Osteoblast (primary cell): ENCODE measurements at regions not wholly inside any gene's neighbourhood (a gene's known extent, or its start where the extent isn't known, plus 50 kb on each side); places are given as distances from the start of the nearest gene placed in this dataset.

Experiments
- DNase-seq: peaks from one replicate; pipeline ENCODE4 v3.0.0; 2011; ENCODE audit warnings: low spot score, mixed read lengths; ENCODE audit not compliant: insufficient read length; ENCODE audit errors: missing footprints
- H2AFZ ChIP-seq: 2 replicates; pipeline ENCODE4 v1.6.0; 2011; ENCODE audit warnings: mild to moderate bottlenecking, low read length
- H3K27ac ChIP-seq: 2 replicates; pipeline ENCODE4 v1.5.1; 2011; ENCODE audit warnings: mild to moderate bottlenecking, low read depth, low read length, moderate library complexity
- H3K27me3 ChIP-seq: 2 replicates; pipeline ENCODE4 v1.6.0; 2012; ENCODE audit warnings: mild to moderate bottlenecking, control low read depth, inconsistent platforms, low read length, moderate library complexity; ENCODE audit not compliant: insufficient read depth
- H3K36me3 ChIP-seq: 2 replicates; pipeline ENCODE4 v1.5.1; 2011; ENCODE audit warnings: mild to moderate bottlenecking, low read length, control low read depth, moderate library complexity; ENCODE audit not compliant: insufficient read depth
- H3K4me1 ChIP-seq: 2 replicates; pipeline ENCODE4 v1.5.1; 2011; ENCODE audit warnings: mild to moderate bottlenecking, low read length, control low read depth, moderate library complexity; ENCODE audit not compliant: insufficient read depth
- H3K4me2 ChIP-seq: 2 replicates; pipeline ENCODE4 v1.6.0; 2011; ENCODE audit warnings: mild to moderate bottlenecking, low read length; ENCODE audit not compliant: insufficient read depth
- H3K4me3 ChIP-seq: fragments of 200-600 bp; sonication (generic); 3 replicates; pipeline ENCODE4 v1.5.1; 2012; ENCODE audit warnings: mild to moderate bottlenecking, low read length, inconsistent platforms; ENCODE audit not compliant: insufficient read depth
- H3K79me2 ChIP-seq: 2 replicates; pipeline ENCODE4 v1.6.0; 2012; ENCODE audit warnings: mild to moderate bottlenecking, low read length, control low read depth, inconsistent platforms; ENCODE audit not compliant: insufficient read depth
- H3K9me3 ChIP-seq: 2 replicates; pipeline ENCODE4 v1.5.1; 2011; ENCODE audit warnings: low read depth, low read length, control low read depth
- H4K20me1 ChIP-seq: 2 replicates; pipeline ENCODE4 v1.6.0; 2012; ENCODE audit warnings: mild to moderate bottlenecking, low read length, control low read depth; ENCODE audit not compliant: insufficient read depth
- TF ChIP-seq, protein P1 (sequence below): IDR thresholded peaks from 2 replicates; pipeline ENCODE4 v1.5.1; 2011; ENCODE audit warnings: mild to moderate bottlenecking, low read depth, low read length, moderate library complexity; ENCODE audit errors: extremely low read depth

- Histone ChIP-seq H3K4me1 (no peaks in the 10 kb centered on the region), H3K9me3 (peaks cover 2% of the 10 kb centered on the region), H2AFZ (no peak overlapping the region), H3K27ac (no peak overlapping the region), H3K4me2 (no peak overlapping the region), H4K20me1 (no peaks in the 10 kb centered on the region), H3K36me3 (no peaks in the 10 kb centered on the region), H3K4me3 (no peak overlapping the region), H3K79me2 (no peaks in the 10 kb centered on the region), H3K27me3 (no peaks in the 10 kb centered on the region)
- no peak for DNase-seq
- TF ChIP-seq, protein P1, sequence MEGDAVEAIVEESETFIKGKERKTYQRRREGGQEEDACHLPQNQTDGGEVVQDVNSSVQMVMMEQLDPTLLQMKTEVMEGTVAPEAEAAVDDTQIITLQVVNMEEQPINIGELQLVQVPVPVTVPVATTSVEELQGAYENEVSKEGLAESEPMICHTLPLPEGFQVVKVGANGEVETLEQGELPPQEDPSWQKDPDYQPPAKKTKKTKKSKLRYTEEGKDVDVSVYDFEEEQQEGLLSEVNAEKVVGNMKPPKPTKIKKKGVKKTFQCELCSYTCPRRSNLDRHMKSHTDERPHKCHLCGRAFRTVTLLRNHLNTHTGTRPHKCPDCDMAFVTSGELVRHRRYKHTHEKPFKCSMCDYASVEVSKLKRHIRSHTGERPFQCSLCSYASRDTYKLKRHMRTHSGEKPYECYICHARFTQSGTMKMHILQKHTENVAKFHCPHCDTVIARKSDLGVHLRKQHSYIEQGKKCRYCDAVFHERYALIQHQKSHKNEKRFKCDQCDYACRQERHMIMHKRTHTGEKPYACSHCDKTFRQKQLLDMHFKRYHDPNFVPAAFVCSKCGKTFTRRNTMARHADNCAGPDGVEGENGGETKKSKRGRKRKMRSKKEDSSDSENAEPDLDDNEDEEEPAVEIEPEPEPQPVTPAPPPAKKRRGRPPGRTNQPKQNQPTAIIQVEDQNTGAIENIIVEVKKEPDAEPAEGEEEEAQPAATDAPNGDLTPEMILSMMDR = no peak
These were observed 455.3 kb downstream of the DMRT2 start for GRCh38 chr9:1505489-1505888.

DNA sequence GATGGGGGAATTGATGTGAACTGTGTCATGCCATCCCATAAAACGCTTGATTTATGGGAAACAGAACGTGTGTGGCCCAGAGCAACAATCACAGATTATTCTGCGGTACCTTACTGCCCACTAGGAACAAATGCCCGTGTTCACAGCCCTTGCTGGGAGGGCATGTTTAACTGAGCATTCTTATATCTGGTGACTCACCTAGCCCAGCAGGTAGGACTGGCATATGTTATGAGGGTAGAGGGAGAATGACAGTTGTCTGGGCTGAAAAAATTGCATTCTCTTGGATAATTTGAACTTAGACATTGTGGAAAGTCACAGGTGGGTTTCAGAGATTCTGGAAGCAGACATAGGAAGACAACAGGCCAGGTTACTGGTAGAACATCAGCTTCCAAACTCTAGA, 460.6 kb downstream of the DMRT2 start:
- H3K9me3 ChIP-seq = peaks cover 9% of the 10 kb centered on the region
- H3K4me1 ChIP-seq = no peaks in the 10 kb centered on the region
- no peaks in the 10 kb centered on the region for H4K20me1 ChIP-seq
- H3K4me2 ChIP-seq = no peak overlapping the region
- no peak for DNase-seq
- no peaks in the 10 kb centered on the region for H3K79me2 ChIP-seq
- no peaks in the 10 kb centered on the region for H3K36me3 ChIP-seq
- H3K27me3 ChIP-seq = no peaks in the 10 kb centered on the region
- no peak overlapping the region for H2AFZ ChIP-seq
- TF ChIP-seq, protein P1 = no peak
- no peak overlapping the region for H3K27ac ChIP-seq
- no peak overlapping the region for H3K4me3 ChIP-seq

- TF ChIP-seq, protein P1 = no peak
- Histone ChIP-seq H3K4me2 (no peak overlapping the region), H3K27ac (no peak overlapping the region), H4K20me1 (no peaks in the 10 kb centered on the region), H3K9me3 (peaks cover 9% of the 10 kb centered on the region), H3K27me3 (no peaks in the 10 kb centered on the region), H3K36me3 (no peaks in the 10 kb centered on the region), H3K79me2 (no peaks in the 10 kb centered on the region), H3K4me3 (no peak overlapping the region), H2AFZ (no peak overlapping the region), H3K4me1 (no peaks in the 10 kb centered on the region)
- DNase-seq = no peak
These were observed 462.9 kb downstream of the DMRT2 start for GRCh38 chr9:1513105-1513504.

- Histone ChIP-seq H3K27ac (no peak overlapping the region), H3K4me2 (no peak overlapping the region), H4K20me1 (no peaks in the 10 kb centered on the region), H3K9me3 (peaks cover 9% of the 10 kb centered on the region), H3K27me3 (no peaks in the 10 kb centered on the region), H3K36me3 (no peaks in the 10 kb centered on the region), H3K4me3 (no peak overlapping the region), H3K79me2 (no peaks in the 10 kb centered on the region), H2AFZ (no peak overlapping the region), H3K4me1 (no peaks in the 10 kb centered on the region)
- DNase-seq = no peak
- TF ChIP-seq, protein P1 = no peak
These were observed 464.1 kb downstream of the DMRT2 start for GRCh38 chr9:1514250-1514649.
